ENCODE measurements at regions not wholly inside any gene's neighbourhood (a gene's known extent, or its start where the extent isn't known, plus 50 kb on each side); places are given as distances from the start of the nearest gene placed in this dataset.

GRCh38 chr2:37523814-37524362 lies 147.6 kb downstream of the CDC42EP3 start:
- no peak for TF ChIP-seq HDGF (IDR thresholded peaks at IDR 0.05; ENCODE audit: borderline replicate concordance)
- ChIA-PET CTCF (no interaction called here), POLR2A (no interaction called here)
- DNase-seq (ENCODE audit: extremely low spot score), result no peak

- DNase-seq (ENCODE audit: extremely low spot score), result no peak
- POLR2A ChIA-PET, result no interaction called here
- CTCF ChIA-PET, result no interaction called here
Observed at GRCh38 chr2:37526323-37526722, 145.1 kb downstream of the CDC42EP3 start.

GRCh38 chr2:37526856-37527255 lies 144.6 kb downstream of the CDC42EP3 start:
- ChIA-PET POLR2A (no interaction called here), CTCF (no interaction called here)
- DNase-seq (ENCODE audit: extremely low spot score), result no peak

More at GRCh38 chr2:37526323-37526722, 145.1 kb downstream of the CDC42EP3 start:
- TF ChIP-seq SUZ12 (IDR thresholded peaks at IDR 0.05) (no peak), ELF4 (IDR thresholded peaks at IDR 0.05) (no peak), L3MBTL2 (conservative IDR thresholded peaks at IDR 0.05) (no peak), SP1 (IDR thresholded peaks at IDR 0.05) (no peak), FOXM1 (IDR thresholded peaks at IDR 0.05; ENCODE audit: borderline replicate concordance) (no peak), LEF1 (IDR thresholded peaks at IDR 0.05; ENCODE audit: borderline replicate concordance) (no peak), ARNT (IDR thresholded peaks at IDR 0.05) (no peak), CTBP1 (IDR thresholded peaks at IDR 0.05; ENCODE audit: borderline replicate concordance) (no peak)

GRCh38 chr2:37527361-37527760 lies 144.1 kb downstream of the CDC42EP3 start:
- TF ChIP-seq TARDBP (IDR thresholded peaks at IDR 0.05) (no peak), SUZ12 (IDR thresholded peaks at IDR 0.05) (no peak), SP1 (IDR thresholded peaks at IDR 0.05) (no peak), ARNT (IDR thresholded peaks at IDR 0.05) (no peak), NFRKB (IDR thresholded peaks at IDR 0.05) (no peak), PKNOX1 (IDR thresholded peaks at IDR 0.05) (no peak), FOXK2 (IDR thresholded peaks at IDR 0.05) (no peak), ZNF384 (IDR thresholded peaks at IDR 0.05) (no peak), LEF1 (IDR thresholded peaks at IDR 0.05; ENCODE audit: borderline replicate concordance) (no peak), ELF4 (IDR thresholded peaks at IDR 0.05) (no peak), FOXM1 (IDR thresholded peaks at IDR 0.05; ENCODE audit: borderline replicate concordance) (no peak), CTBP1 (IDR thresholded peaks at IDR 0.05; ENCODE audit: borderline replicate concordance) (no peak), HDGF (IDR thresholded peaks at IDR 0.05; ENCODE audit: borderline replicate concordance) (no peak), FOXA1 (IDR thresholded peaks at IDR 0.05) (no peak), BHLHE40 (IDR thresholded peaks at IDR 0.05; ENCODE audit: borderline replicate concordance) (no peak), L3MBTL2 (conservative IDR thresholded peaks at IDR 0.05) (no peak)
- DNase-seq (ENCODE audit: extremely low spot score), result no peak
- ChIA-PET POLR2A (no interaction called here), CTCF (no interaction called here)

More at GRCh38 chr2:37526856-37527255, 144.6 kb downstream of the CDC42EP3 start:
- no peak for TF ChIP-seq SP1 (IDR thresholded peaks at IDR 0.05)
- TF ChIP-seq NFRKB (IDR thresholded peaks at IDR 0.05), result no peak
- TF ChIP-seq ELF4 (IDR thresholded peaks at IDR 0.05), result no peak
- TF ChIP-seq PKNOX1 (IDR thresholded peaks at IDR 0.05), result no peak
- TF ChIP-seq TARDBP (IDR thresholded peaks at IDR 0.05), result no peak
- TF ChIP-seq SUZ12 (IDR thresholded peaks at IDR 0.05), result no peak
- no peak for TF ChIP-seq HDGF (IDR thresholded peaks at IDR 0.05; ENCODE audit: borderline replicate concordance)
- no peak for TF ChIP-seq BHLHE40 (IDR thresholded peaks at IDR 0.05; ENCODE audit: borderline replicate concordance)
- TF ChIP-seq ARNT (IDR thresholded peaks at IDR 0.05), result no peak
- TF ChIP-seq FOXK2 (IDR thresholded peaks at IDR 0.05), result no peak
- no peak for TF ChIP-seq FOXM1 (IDR thresholded peaks at IDR 0.05; ENCODE audit: borderline replicate concordance)
- no peak for TF ChIP-seq FOXA1 (IDR thresholded peaks at IDR 0.05)
- TF ChIP-seq L3MBTL2 (conservative IDR thresholded peaks at IDR 0.05), result no peak
- TF ChIP-seq ZNF384 (IDR thresholded peaks at IDR 0.05), result no peak
- no peak for TF ChIP-seq CTBP1 (IDR thresholded peaks at IDR 0.05; ENCODE audit: borderline replicate concordance)
- TF ChIP-seq LEF1 (IDR thresholded peaks at IDR 0.05; ENCODE audit: borderline replicate concordance), result no peak

- TF ChIP-seq ELF4 (IDR thresholded peaks at IDR 0.05) (no peak), FOXA1 (IDR thresholded peaks at IDR 0.05) (no peak), LEF1 (IDR thresholded peaks at IDR 0.05; ENCODE audit: borderline replicate concordance) (no peak)
- ChIA-PET POLR2A (interaction anchor here (0.7 kb wide), 1 partner anchor 868 kb away, joined by 3 read pairs; no protein-coding TSS in a partner anchor), CTCF (interaction anchor here (0.7 kb wide), 1 partner anchor 23 kb away, joined by 3 read pairs; no protein-coding TSS in a partner anchor)
- no peak for DNase-seq (ENCODE audit: extremely low spot score)
Observed at GRCh38 chr2:37529830-37530415, 141.5 kb downstream of the CDC42EP3 start.

GRCh38 chr2:37532503-37532902 lies 138.9 kb downstream of the CDC42EP3 start:
- POLR2A ChIA-PET, result no interaction called here
- DNase-seq (ENCODE audit: extremely low spot score), result no peak

More at GRCh38 chr2:37532503-37532902, 138.9 kb downstream of the CDC42EP3 start:
- TF ChIP-seq ELF4 (IDR thresholded peaks at IDR 0.05), result no peak
- TF ChIP-seq BHLHE40 (IDR thresholded peaks at IDR 0.05; ENCODE audit: borderline replicate concordance), result no peak
- TF ChIP-seq LEF1 (IDR thresholded peaks at IDR 0.05; ENCODE audit: borderline replicate concordance), result no peak
- TF ChIP-seq L3MBTL2 (conservative IDR thresholded peaks at IDR 0.05), result no peak
- no peak for TF ChIP-seq SP1 (IDR thresholded peaks at IDR 0.05)
- TF ChIP-seq FOXA1 (IDR thresholded peaks at IDR 0.05), result no peak
- TF ChIP-seq NFRKB (IDR thresholded peaks at IDR 0.05), result no peak
- TF ChIP-seq TARDBP (IDR thresholded peaks at IDR 0.05), result no peak
- TF ChIP-seq CTBP1 (IDR thresholded peaks at IDR 0.05; ENCODE audit: borderline replicate concordance), result no peak
- no peak for TF ChIP-seq FOXM1 (IDR thresholded peaks at IDR 0.05; ENCODE audit: borderline replicate concordance)
- no peak for TF ChIP-seq SUZ12 (IDR thresholded peaks at IDR 0.05)
- no peak for TF ChIP-seq ARNT (IDR thresholded peaks at IDR 0.05)
- no peak for TF ChIP-seq FOXK2 (IDR thresholded peaks at IDR 0.05)
- TF ChIP-seq ZNF384 (IDR thresholded peaks at IDR 0.05), result no peak
- TF ChIP-seq HDGF (IDR thresholded peaks at IDR 0.05; ENCODE audit: borderline replicate concordance), result no peak
- TF ChIP-seq PKNOX1 (IDR thresholded peaks at IDR 0.05), result no peak
- CTCF ChIA-PET, result no interaction called here

Data from HEK293T (cell line).